Mucosa of descending colon (tissue), 3 donors: ENCODE measurements at regions not wholly inside any gene's neighbourhood (a gene's known extent, or its start where the extent isn't known, plus 50 kb on each side); places are given as distances from the start of the nearest gene placed in this dataset.

ENCODE experiments used
- ATAC-seq: fragments of 200-7000 bp; cut with Tn5 transposase; one replicate; pipeline ENCODE4 v1.9.1; 2020; ENCODE audit warnings: mild to moderate bottlenecking, moderate library complexity
- DNase-seq, 3 donors: peaks; one replicate each; pipeline ENCODE4 v3.0.0-alpha.2; 2020
- H3K36me3 ChIP-seq: fragments of 200-600 bp; one replicate; pipeline ENCODE4 v1.8.0; 2021; ENCODE audit warnings: low read depth, mild to moderate bottlenecking
- H3K4me1 ChIP-seq: fragments of 200-600 bp; one replicate; pipeline ENCODE4 v1.8.0; 2021; ENCODE audit warnings: low read depth, mild to moderate bottlenecking
- H3K4me3 ChIP-seq: fragments of 200-600 bp; one replicate; pipeline ENCODE4 v1.8.0; 2021; ENCODE audit warnings: mild to moderate bottlenecking
- H3K9me3 ChIP-seq: fragments of 200-600 bp; one replicate; pipeline ENCODE4 v1.8.0; 2021; ENCODE audit warnings: mild to moderate bottlenecking
- intact Hi-C, 2 donors: fragments of 100-400 bp; cut with DNase I in 1 of 2; cut with micrococcal nuclease in 1 of 2; formaldehyde crosslinking; loops; one replicate each; pipeline versions ENCODE4 v1.11.0 to v1.11.1; 2022; cut with DNase I, micrococcal nuclease
- TF ChIP-seq, protein P1 (sequence below): fragments of 200-600 bp; IDR thresholded peaks from one replicate; pipeline ENCODE4 v1.8.0; 2022; ENCODE audit warnings: antibody characterized with exemption, mild to moderate bottlenecking
- donor health status: DM: no; HTN: no; CAD: no; lungs with moderate emphysema.
- donor health status: DM: no; HTN: no; CAD: no.
- donor health status: DM: no; HTN: yes; CAD: no.

GRCh38 chr1:87505391-87505983 is 176.8 kb downstream of the LMO4 start:
- intact Hi-C loops: no loop called here
- TF ChIP-seq, protein P1, sequence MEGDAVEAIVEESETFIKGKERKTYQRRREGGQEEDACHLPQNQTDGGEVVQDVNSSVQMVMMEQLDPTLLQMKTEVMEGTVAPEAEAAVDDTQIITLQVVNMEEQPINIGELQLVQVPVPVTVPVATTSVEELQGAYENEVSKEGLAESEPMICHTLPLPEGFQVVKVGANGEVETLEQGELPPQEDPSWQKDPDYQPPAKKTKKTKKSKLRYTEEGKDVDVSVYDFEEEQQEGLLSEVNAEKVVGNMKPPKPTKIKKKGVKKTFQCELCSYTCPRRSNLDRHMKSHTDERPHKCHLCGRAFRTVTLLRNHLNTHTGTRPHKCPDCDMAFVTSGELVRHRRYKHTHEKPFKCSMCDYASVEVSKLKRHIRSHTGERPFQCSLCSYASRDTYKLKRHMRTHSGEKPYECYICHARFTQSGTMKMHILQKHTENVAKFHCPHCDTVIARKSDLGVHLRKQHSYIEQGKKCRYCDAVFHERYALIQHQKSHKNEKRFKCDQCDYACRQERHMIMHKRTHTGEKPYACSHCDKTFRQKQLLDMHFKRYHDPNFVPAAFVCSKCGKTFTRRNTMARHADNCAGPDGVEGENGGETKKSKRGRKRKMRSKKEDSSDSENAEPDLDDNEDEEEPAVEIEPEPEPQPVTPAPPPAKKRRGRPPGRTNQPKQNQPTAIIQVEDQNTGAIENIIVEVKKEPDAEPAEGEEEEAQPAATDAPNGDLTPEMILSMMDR: no peak

DNA sequence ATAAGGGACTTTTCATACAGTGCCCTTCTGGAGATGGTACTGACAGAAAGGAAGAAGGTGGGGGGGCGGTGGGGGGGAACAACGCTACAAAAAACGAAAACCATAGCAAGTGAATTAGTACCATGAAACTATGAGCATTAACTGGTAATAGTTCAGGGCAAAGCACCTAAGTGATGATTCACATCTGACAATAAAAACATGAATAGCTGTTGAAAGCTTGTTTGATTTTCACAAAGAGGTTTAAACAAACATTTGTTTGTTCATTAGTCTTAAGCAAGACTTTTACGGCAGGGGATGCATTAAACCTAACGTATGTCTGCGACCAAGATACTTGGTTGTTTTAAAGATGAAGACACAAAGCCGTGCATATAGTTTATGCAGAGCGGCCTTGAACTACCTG is 177.5 kb downstream of the LMO4 start:
- no peaks in the 10 kb centered on the region for H3K36me3 ChIP-seq
- no peaks in the 10 kb centered on the region for H3K9me3 ChIP-seq
- ATAC-seq: no peak
- no peak for DNase-seq
- intact Hi-C loops: no loop called here
- no peaks in the 10 kb centered on the region for H3K4me1 ChIP-seq
- TF ChIP-seq, protein P1: no peak
- no peak overlapping the region for H3K4me3 ChIP-seq

More at GRCh38 chr1:87505391-87505983, 176.8 kb downstream of the LMO4 start:
- no peak overlapping the region for H3K4me3 ChIP-seq
- no peak for DNase-seq
- no peaks in the 10 kb centered on the region for H3K9me3 ChIP-seq
- H3K36me3 ChIP-seq: no peaks in the 10 kb centered on the region
- ATAC-seq: no peak
- H3K4me1 ChIP-seq: no peaks in the 10 kb centered on the region

DNA sequence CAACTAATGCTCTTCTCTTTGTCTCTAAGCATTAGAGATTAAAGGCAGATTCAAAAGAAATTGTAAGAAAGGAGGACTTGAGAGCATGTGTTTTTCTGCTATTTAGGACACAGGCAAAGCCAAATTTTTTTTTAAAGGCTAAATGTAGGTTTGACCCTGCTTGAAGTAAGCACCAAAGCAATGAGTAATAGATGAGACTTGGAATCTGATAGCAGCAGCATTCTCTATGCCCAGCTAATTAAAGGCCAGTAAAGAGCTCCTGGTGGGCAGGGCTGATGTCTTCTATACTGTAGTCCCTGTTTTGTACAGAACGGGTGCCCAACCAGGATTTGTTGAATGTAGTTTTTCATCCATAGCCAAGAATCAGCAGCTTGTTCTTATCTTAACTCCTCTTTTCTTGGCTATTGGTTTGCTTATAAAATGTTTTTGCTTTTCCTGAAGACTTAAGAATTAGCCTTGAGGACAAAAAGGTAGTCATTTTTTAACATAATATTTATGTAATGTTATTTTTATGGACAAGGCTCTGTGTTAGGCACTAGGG is 179.6 kb downstream of the LMO4 start:
- TF ChIP-seq, protein P1: no peak
- H3K9me3 ChIP-seq: no peaks in the 10 kb centered on the region
- DNase-seq (no peak), ATAC-seq (no peak)
- H3K36me3 ChIP-seq: no peaks in the 10 kb centered on the region
- no peaks in the 10 kb centered on the region for H3K4me1 ChIP-seq
- intact Hi-C loops: no loop called here
- H3K4me3 ChIP-seq: no peak overlapping the region

DNA sequence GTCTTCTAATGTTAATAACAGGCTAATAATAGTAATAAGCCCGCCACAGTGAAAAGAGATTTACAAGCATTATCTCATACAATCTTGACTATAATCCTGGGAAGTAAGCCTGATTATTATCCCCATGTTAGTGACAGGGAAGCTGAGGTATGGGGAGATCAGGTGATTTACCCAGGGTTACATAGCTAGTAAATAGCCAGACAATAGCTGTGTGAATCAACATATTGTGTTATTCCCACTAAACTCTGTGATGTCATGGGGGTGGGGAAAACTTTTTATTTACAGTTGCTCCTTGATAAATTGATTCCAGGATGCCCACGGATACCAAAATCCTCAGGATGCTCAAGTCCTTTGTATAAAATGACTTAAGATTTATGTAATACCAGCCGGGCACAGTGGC is 181.9 kb downstream of the LMO4 start:
- no peak for DNase-seq
- no peaks in the 10 kb centered on the region for H3K9me3 ChIP-seq
- no peak overlapping the region for H3K4me3 ChIP-seq
- no peaks in the 10 kb centered on the region for H3K36me3 ChIP-seq
- no peak for ATAC-seq
- intact Hi-C loops: no loop called here
- TF ChIP-seq, protein P1: no peak
- H3K4me1 ChIP-seq: no peaks in the 10 kb centered on the region

DNA sequence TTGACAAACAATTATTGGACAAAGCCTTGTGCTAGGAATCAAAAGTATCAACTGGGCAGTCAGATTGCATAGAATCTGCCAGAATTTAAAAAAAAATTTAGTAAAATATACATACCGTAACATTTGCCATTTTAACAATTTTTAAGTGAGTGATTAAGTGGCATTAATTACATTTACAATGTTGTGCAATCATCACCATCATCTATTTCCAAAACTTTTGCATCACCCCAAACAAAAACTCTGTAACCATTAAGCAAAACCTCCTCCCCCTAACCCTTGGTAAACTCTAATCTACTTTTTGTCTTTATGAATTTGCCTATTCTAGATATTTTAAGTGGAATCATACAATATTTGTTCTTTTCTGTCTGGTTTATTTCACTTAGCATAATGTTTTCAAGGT is 182.8 kb downstream of the LMO4 start:
- no peak for DNase-seq
- no peaks in the 10 kb centered on the region for H3K36me3 ChIP-seq
- TF ChIP-seq, protein P1: no peak
- intact Hi-C loops: no loop called here
- H3K9me3 ChIP-seq: no peaks in the 10 kb centered on the region
- no peak for ATAC-seq
- no peak overlapping the region for H3K4me3 ChIP-seq
- no peaks in the 10 kb centered on the region for H3K4me1 ChIP-seq

- Histone ChIP-seq H3K4me1 (no peaks in the 10 kb centered on the region), H3K36me3 (no peaks in the 10 kb centered on the region), H3K4me3 (no peak overlapping the region), H3K9me3 (no peaks in the 10 kb centered on the region)
- TF ChIP-seq, protein P1: no peak
- DNase-seq (no peak), ATAC-seq (no peak)
- intact Hi-C loops: no loop called here
Measured at GRCh38 chr1:87512431-87512830, 183.8 kb downstream of the LMO4 start.
